NCI-H1417 (cell line): ENCODE measurements at regions not wholly inside any gene's neighbourhood (a gene's known extent, or its start where the extent isn't known, plus 50 kb on each side); places are given as distances from the start of the nearest gene placed in this dataset.
"Not testable (repeated sequence)": the region's sequence is repeated elsewhere in the genome, so short reads cannot be mapped to it uniquely, and the experiment has no call there.

Source experiments
- DNase-seq, 3 experiments: peaks; one replicate each; lab custom pipeline; 2025; lab: John Stamatoyannopoulos, UW

GRCh38 chr21:32884062-32884461 lies 112.5 kb upstream of the PAXBP1 start:
- DNase-seq, result no peak

GRCh38 chr21:32886339-32886738 lies 114.8 kb upstream of the PAXBP1 start:
- peak in 1 of 3 experiments; percentile 5 for DNase-seq

- no peak for DNase-seq
Measured at GRCh38 chr21:32887026-32887425, 115.5 kb upstream of the PAXBP1 start.

- DNase-seq, result no peak
Measured at GRCh38 chr21:32888971-32889370, 117.4 kb upstream of the PAXBP1 start.

- no peak for DNase-seq
Measured at GRCh38 chr21:32889596-32889995, 118.0 kb upstream of the PAXBP1 start.

GRCh38 chr21:32894321-32894720 lies 122.8 kb upstream of the PAXBP1 start:
- no peak for DNase-seq

GRCh38 chr21:32900814-32901213 lies 124.9 kb upstream of the OLIG2 start:
- DNase-seq, result no peak

- no peak for DNase-seq
Measured at GRCh38 chr21:32907521-32907920, 118.2 kb upstream of the OLIG2 start.

- peak in 1 of 3 experiments; percentile 9 for DNase-seq
Measured at GRCh38 chr21:32908534-32908933, 117.2 kb upstream of the OLIG2 start.

GRCh38 chr21:32909393-32909792 lies 116.3 kb upstream of the OLIG2 start:
- no peak for DNase-seq

GRCh38 chr21:32914424-32915039 lies 111.2 kb upstream of the OLIG2 start:
- no peak for DNase-seq

- no peak for DNase-seq
Measured at GRCh38 chr21:32915099-32915498, 110.6 kb upstream of the OLIG2 start.

- no peak for DNase-seq
Measured at GRCh38 chr21:32916088-32916487, 109.6 kb upstream of the OLIG2 start.

- peak in 1 of 3 experiments; percentile 28 for DNase-seq
Measured at GRCh38 chr21:32916522-32917099, 109.1 kb upstream of the OLIG2 start.

- DNase-seq, result no peak
Measured at GRCh38 chr21:32917362-32918135, 108.2 kb upstream of the OLIG2 start.

- DNase-seq, result peak in 1 of 3 experiments; percentile 39
Measured at GRCh38 chr21:32918478-32919120, 107.1 kb upstream of the OLIG2 start.

- no peak for DNase-seq
Measured at GRCh38 chr21:32920474-32920873, 105.3 kb upstream of the OLIG2 start.

GRCh38 chr21:32921632-32922230 lies 104.0 kb upstream of the OLIG2 start:
- peak; percentile 2 to 24 (median 21) for DNase-seq

GRCh38 chr21:32925098-32925497 lies 100.6 kb upstream of the OLIG2 start:
- DNase-seq, result no peak

- DNase-seq, result no peak
Measured at GRCh38 chr21:32929633-32930038, 96.1 kb upstream of the OLIG2 start.

GRCh38 chr21:32930673-32931072 lies 95.1 kb upstream of the OLIG2 start:
- DNase-seq, result no peak

- DNase-seq, result not testable (repeated sequence)
Measured at GRCh38 chr21:32934068-32934467, 91.7 kb upstream of the OLIG2 start.
